HG03575 (cell line): ENCODE measurements at regions not wholly inside any gene's neighbourhood (a gene's known extent, or its start where the extent isn't known, plus 50 kb on each side); places are given as distances from the start of the nearest gene placed in this dataset.

ENCODE experiments used
- ATAC-seq: cut with Tn5 transposase; IDR thresholded peaks from one replicate; pipeline ENCODE4 v1.9.1; 2021; ENCODE audit not compliant: unreplicated experiment, insufficient number of reproducible peaks, low FRiP score; ENCODE audit errors: extremely low read depth

DNA sequence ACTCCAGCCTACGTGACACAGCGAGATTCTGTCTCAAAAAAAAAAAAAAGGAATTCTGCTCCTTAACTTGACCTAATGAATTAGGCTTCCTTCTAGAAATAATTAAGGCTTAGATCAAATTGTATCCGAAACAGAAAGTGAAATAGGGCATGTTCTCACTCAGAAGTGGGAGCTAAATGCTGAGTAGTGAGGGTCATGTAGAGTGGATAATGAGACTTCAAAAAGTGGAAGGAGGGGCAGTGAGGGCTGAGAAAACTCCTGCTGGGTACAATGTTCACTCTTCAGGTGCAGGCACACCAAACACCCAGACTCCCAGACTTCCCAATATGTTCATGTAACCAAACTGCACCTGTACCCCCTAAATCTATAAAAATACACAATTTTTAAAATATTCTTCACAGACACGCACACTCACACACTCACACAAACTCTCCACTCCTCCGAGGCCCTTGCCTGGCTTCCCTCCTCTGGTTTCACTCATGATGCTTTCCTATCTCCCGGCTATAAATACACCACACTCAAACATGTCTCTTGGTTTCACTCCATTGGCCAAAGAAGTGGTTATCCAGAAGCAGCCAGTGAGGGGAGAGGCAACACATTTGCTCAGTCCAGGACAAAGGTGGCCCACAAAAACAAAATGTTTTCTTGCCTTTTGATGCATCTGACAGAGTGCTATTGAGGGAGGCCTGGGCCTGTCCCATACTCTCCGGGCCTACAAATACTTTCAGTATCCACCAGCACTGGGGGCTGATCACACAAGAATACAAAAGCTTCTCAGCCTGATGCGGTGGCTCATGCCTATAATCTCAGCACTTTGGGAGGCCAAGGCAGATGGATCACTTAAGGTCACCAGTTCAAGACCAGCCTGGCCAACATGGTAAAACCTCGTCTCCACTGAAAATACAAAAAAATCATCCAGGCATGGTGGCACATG lies 249.2 kb downstream of the TOMM20 start:
- ATAC-seq = no peak

DNA sequence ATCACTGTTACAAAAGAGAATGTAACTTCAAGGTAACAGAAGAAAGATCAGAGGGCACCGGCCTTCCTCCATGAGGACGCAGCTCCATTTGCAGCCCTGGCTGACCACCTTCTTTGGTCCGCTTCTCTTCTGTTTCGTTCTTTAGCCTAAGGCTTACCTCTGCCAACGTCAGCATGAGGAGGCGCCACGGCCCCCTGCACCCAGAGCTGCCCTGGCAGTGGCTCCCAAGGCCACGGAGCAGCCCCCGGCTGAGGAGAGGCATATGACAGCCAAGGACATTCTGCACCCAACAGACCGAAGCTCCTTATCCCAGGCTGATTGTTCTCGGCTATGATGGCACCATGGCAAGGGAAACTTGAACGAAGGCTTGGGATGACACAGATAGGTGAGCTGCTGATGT lies 250.3 kb downstream of the TOMM20 start:
- no peak for ATAC-seq

DNA sequence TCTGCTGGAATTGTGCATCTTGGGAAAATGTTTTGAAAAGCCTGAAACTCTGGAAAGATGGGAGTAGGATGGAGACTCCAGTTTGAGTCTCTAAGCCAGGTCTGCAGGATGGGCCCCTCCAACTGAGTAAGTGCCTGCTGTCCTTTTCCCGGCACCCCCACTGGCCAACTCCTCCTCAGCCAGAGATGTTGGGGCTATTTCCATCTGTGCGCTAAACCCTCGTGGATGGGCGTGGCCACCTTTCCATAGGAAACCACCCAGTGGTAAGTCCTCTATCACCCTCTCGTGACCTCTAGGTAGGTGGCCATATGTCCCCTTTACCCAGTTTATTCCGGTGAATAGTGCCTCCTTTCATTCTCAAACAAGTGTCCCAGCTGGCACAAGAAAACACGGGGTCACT lies 250.9 kb downstream of the TOMM20 start:
- no peak for ATAC-seq

- no peak for ATAC-seq
These were observed 252.4 kb downstream of the TOMM20 start for GRCh38 chr1:234875953-234876855.

GRCh38 chr1:234875328-234875952 lies 253.2 kb downstream of the TOMM20 start:
- ATAC-seq = no peak

GRCh38 chr1:234874291-234875288 lies 254.0 kb downstream of the TOMM20 start:
- no peak for ATAC-seq

- no peak for ATAC-seq
These were observed 256.8 kb downstream of the TOMM20 start for GRCh38 chr1:234871710-234872271.

GRCh38 chr1:234871039-234871709 lies 257.5 kb downstream of the TOMM20 start:
- no peak for ATAC-seq

DNA sequence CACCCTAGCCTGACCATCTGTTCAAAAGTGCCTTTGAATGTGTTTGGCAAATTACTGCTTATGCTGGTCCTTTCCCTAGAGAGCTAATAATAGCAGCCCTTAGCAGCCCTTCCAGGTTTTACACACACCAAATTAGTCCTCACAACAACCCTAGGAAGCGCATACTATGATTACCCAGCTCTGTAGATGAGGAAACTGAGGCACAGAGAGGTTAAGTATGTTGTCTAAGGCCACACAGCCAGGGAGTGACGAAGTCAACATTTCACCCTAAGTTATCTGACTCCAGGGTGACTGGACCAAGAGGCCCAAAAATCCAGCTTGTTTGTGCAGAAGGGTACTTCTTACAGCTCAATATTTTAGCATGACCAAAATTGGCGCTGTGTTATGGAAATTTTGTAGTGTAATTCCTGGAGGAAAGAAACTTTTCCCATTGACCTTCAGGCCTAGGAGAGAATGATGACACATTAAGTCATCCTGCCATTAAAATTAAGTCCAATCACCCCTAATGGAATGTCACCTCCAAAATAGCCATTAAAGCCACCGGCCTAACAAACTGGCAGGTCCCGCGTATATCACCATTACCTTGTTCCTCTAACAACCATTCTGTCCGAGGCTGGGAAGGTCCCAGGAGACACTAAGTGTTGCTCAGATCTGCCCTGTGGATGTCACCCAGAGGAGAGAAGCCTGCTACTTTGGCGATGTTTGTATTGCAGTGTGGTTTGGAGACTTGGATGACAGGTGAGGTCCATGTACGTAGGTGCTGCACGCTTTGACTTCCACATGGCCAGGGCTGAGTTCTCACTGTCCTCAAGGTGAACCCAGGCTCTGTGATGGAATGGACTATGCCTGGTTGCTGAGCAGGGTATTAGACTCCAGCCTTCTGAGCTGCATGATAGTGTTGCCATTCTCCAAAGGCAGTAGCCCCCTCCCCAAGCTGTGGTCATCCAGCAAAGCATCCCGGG lies 258.3 kb downstream of the TOMM20 start:
- no peak for ATAC-seq

- ATAC-seq = no peak
These were observed 259.2 kb downstream of the TOMM20 start for GRCh38 chr1:234869182-234870019.

DNA sequence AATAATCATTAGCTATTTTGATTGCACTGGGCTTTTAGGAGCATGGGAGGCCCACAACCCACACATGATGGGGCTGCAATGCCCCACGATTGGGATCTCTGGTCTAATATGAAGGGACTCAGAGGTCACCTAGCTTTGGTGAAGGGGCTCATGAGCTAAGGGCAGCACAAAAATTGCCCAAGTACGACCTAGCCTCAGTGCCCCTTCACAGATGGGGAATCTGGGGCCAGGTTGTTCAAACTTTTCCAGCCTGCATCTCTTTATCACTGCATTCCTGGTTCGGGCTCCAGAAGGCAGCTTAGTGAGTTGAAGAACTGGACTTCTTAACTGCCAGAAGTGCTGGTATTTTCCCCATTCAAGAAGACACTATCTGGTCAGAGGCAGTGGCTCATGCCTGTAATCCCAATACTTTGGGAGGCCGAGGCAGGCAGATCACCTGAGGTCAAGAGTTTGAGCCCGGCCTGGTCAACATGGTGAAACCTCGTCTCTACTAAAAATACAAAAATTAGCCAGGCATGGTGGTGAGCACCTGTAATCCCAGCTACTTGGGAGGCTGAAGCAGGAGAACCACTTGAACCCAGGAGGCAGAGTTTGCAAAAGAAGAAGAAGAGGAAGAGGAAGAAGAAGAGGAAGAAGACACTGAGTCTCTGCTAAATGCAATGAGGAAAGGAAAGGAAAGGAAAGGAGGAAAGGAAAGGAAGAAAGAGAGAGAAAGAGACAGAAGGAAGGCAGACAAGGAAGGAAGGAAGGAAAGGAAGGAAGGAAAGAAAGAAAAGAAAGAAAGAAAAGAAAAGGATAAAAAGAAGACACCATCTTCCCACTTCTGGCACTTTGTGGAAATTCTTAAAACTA lies 258.5 kb upstream of the IRF2BP2 start:
- no peak for ATAC-seq

- ATAC-seq = no peak
These were observed 256.3 kb upstream of the IRF2BP2 start for GRCh38 chr1:234866007-234866866.

GRCh38 chr1:234865171-234866006 lies 255.4 kb upstream of the IRF2BP2 start:
- no peak for ATAC-seq
